ENCODE measurements at regions not wholly inside any gene's neighbourhood (a gene's known extent, or its start where the extent isn't known, plus 50 kb on each side); places are given as distances from the start of the nearest gene placed in this dataset.

GRCh38 chr11:122235615-122236014 is 119.6 kb upstream of the BLID start (continued):
- no peak for TF ChIP-seq ZBTB33 (IDR thresholded peaks at IDR 0.05; ENCODE audit: extremely low read depth, insufficient replicate concordance, low read length)
- TF ChIP-seq POLR2AphosphoS5 (IDR thresholded peaks at IDR 0.05; ENCODE audit: low read depth, low read length) = no peak

GRCh38 chr11:122234780-122235179 is 118.8 kb upstream of the BLID start:
- no TSS peak for BruUV-seq (replicated peaks)
- H3K36me3 ChIP-seq (ENCODE audit: control insufficient read depth in 1 of 2, insufficient read depth in 2 of 2, low read length in 2 of 2) = no peaks in the 10 kb centered on the region
- H3K27me3 ChIP-seq (ENCODE audit: insufficient read depth, low read length) = no peaks in the 10 kb centered on the region
- TF ChIP-seq SRF (IDR thresholded peaks at IDR 0.05; ENCODE audit: low read depth) (no peak), EZH2 (IDR thresholded peaks at IDR 0.05) (no peak), ZNF274 (IDR thresholded peaks at IDR 0.05; ENCODE audit: low read depth, low read length) (no peak), CBX3 (IDR thresholded peaks at IDR 0.05; ENCODE audit: low read depth) (no peak), MAX (IDR thresholded peaks at IDR 0.05) (no peak), SP1 (IDR thresholded peaks at IDR 0.05; ENCODE audit: low read depth) (no peak), CEBPB (IDR thresholded peaks at IDR 0.05; ENCODE audit: low read depth) (no peak), RAD21 (IDR thresholded peaks at IDR 0.05; ENCODE audit: low read depth) (no peak), YY1 (IDR thresholded peaks at IDR 0.05; ENCODE audit: extremely low read depth, insufficient replicate concordance, low read depth, low read length) (no peak), JUND (IDR thresholded peaks at IDR 0.05) (no peak)
- no peaks in the 10 kb centered on the region for H3K4me1 ChIP-seq (ENCODE audit: control insufficient read depth in 1 of 2, insufficient read depth in 2 of 2, low read length in 2 of 2)
- H3K27ac ChIP-seq (ENCODE audit: low read depth, low read length) = no peak overlapping the region
- no peak overlapping the region for H3K4me3 ChIP-seq (replicated peaks in 1 of 2; ENCODE audit: low read depth in 1 of 2, low read length in 2 of 2)
- H3K9me2 ChIP-seq (ENCODE audit: insufficient read depth) = no peaks in the 10 kb centered on the region; the same call in 1 of the 2 replicates
- no peaks in the 10 kb centered on the region for H3K79me2 ChIP-seq (ENCODE audit: insufficient read depth, low read length)
- ChIA-PET CTCF (interaction anchor here (1.4 kb wide), 1 partner anchor 22 kb away, joined by 4 read pairs; no protein-coding TSS in a partner anchor), POLR2A (no interaction called here), RAD21 (ENCODE audit: low non-redundant PET in 1 of 2, low total read pairs in 2 of 2, uncharacterized antibody in 2 of 2, unreplicated experiment in 2 of 2) (no interaction called here)
- no peak for ATAC-seq
- H3K4me2 ChIP-seq (ENCODE audit: low read length) = no peak overlapping the region
- H3K9me3 ChIP-seq (ENCODE audit: control insufficient read depth in 1 of 2, insufficient read depth in 1 of 2, low read depth in 1 of 2, low read length in 2 of 2) = no peaks in the 10 kb centered on the region
- no peaks in the 10 kb centered on the region for H4K20me1 ChIP-seq (ENCODE audit: insufficient read depth)
- intact Hi-C loops (cut with micrococcal nuclease) = no loop called here
- H3K9ac ChIP-seq (ENCODE audit: low read length) = no peak overlapping the region
- no peak for DNase-seq (ENCODE audit: low read depth, low spot score)
- no peak overlapping the region for H2AFZ ChIP-seq (ENCODE audit: low read depth, low read length, poor library complexity, severe bottlenecking)

All from HCT116 (cell line).